Mesenchymal stem cell (in vitro differentiated cells and primary cell): ENCODE measurements at regions not wholly inside any gene's neighbourhood (a gene's known extent, or its start where the extent isn't known, plus 50 kb on each side); places are given as distances from the start of the nearest gene placed in this dataset.

Experiments
- DNase-seq: peaks from one replicate; pipeline ENCODE4 v3.0.0-alpha.2; 2013
- H2AFZ ChIP-seq: one replicate; pipeline ENCODE4 v1.6.1; 2013; ENCODE audit warnings: low read depth, mild to moderate bottlenecking, control low read depth, inconsistent platforms, low read length, moderate library complexity
- H2AK5ac ChIP-seq: 2 replicates; pipeline ENCODE4 v1.6.1; 2013; ENCODE audit warnings: low read length, moderate library complexity, mild to moderate bottlenecking, inconsistent platforms; ENCODE audit not compliant: severe bottlenecking
- H2BK120ac ChIP-seq: one replicate; pipeline ENCODE4 v1.6.1; 2013; ENCODE audit warnings: low read depth, mild to moderate bottlenecking, inconsistent platforms, low read length, moderate library complexity
- H2BK12ac ChIP-seq, 2 experiments: one replicate each; pipeline ENCODE4 v1.6.1; 2013; ENCODE audit warnings: inconsistent platforms in 2 of 2, low read length in 2 of 2, mild to moderate bottlenecking in 2 of 2, moderate library complexity in 2 of 2, control low read depth in 1 of 2
- H2BK15ac ChIP-seq: one replicate; pipeline ENCODE4 v1.6.1; 2013; ENCODE audit warnings: mild to moderate bottlenecking, low read depth, inconsistent platforms; ENCODE audit not compliant: poor library complexity, severe bottlenecking
- H2BK5ac ChIP-seq: 2 replicates; pipeline ENCODE4 v1.6.1; 2013; ENCODE audit warnings: low read depth, mild to moderate bottlenecking, low read length, control low read depth, inconsistent platforms; ENCODE audit not compliant: poor library complexity, severe bottlenecking
- H3K14ac ChIP-seq, 2 experiments: one replicate each; pipeline ENCODE4 v1.6.1; 2013; ENCODE audit warnings: inconsistent platforms in 2 of 2, low read length in 2 of 2, control low read depth in 1 of 2, mild to moderate bottlenecking in 1 of 2, moderate library complexity in 1 of 2
- H3K18ac ChIP-seq, 2 experiments: one replicate each; pipeline ENCODE4 v1.6.1; 2013; ENCODE audit warnings: inconsistent platforms in 2 of 2, low read length in 2 of 2, control low read depth in 1 of 2, low read depth in 1 of 2, mild to moderate bottlenecking in 1 of 2
- H3K23ac ChIP-seq, 2 experiments: one replicate each; pipeline ENCODE4 v1.6.1; 2013; ENCODE audit warnings: inconsistent platforms in 2 of 2, low read length in 2 of 2, mild to moderate bottlenecking in 2 of 2, moderate library complexity in 2 of 2, control low read depth in 1 of 2
- H3K27ac ChIP-seq: 2 replicates; pipeline ENCODE4 v1.5.1; 2013; ENCODE audit warnings: mild to moderate bottlenecking, moderate library complexity, low read length, control low read depth, inconsistent platforms; ENCODE audit not compliant: poor library complexity, severe bottlenecking
- H3K27me3 ChIP-seq, 2 experiments: 2 replicates each; pipeline versions ENCODE4 v1.6.1 to v1.7.0; 2013; ENCODE audit warnings: low read length in 2 of 2, mild to moderate bottlenecking in 2 of 2, moderate library complexity in 2 of 2, control low read depth in 1 of 2, inconsistent platforms in 1 of 2; ENCODE audit not compliant: control insufficient read depth in 1 of 2, insufficient read depth in 1 of 2
- H3K36me3 ChIP-seq, 2 experiments: 2 replicates each; pipeline versions ENCODE4 v1.6.1 to v1.7.0; 2013; ENCODE audit warnings: low read length in 2 of 2, control low read depth in 1 of 2, inconsistent platforms in 1 of 2, low read depth in 1 of 2, mild to moderate bottlenecking in 1 of 2; ENCODE audit not compliant: insufficient read depth in 2 of 2, control insufficient read depth in 1 of 2
- H3K4ac ChIP-seq, 2 experiments: one replicate each; pipeline ENCODE4 v1.6.1; 2013; ENCODE audit warnings: inconsistent platforms in 2 of 2, low read length in 2 of 2, mild to moderate bottlenecking in 2 of 2, moderate library complexity in 2 of 2, control low read depth in 1 of 2, low read depth in 1 of 2
- H3K4me1 ChIP-seq: 2 replicates; pipeline ENCODE4 v1.6.1; 2013; ENCODE audit warnings: low read depth, low read length, control low read depth; ENCODE audit not compliant: control insufficient read depth, insufficient read depth
- H3K4me2 ChIP-seq: 2 replicates; pipeline ENCODE4 v1.6.1; 2013; ENCODE audit warnings: low read length, mild to moderate bottlenecking, inconsistent platforms; ENCODE audit not compliant: poor library complexity, severe bottlenecking
- H3K4me3 ChIP-seq, 2 experiments: 2 replicates each; pipeline versions ENCODE4 v1.5.1 to v1.7.0; 2013; ENCODE audit warnings: low read length in 2 of 2, mild to moderate bottlenecking in 2 of 2, control low read depth in 1 of 2, low read depth in 1 of 2; ENCODE audit not compliant: insufficient read depth in 1 of 2
- H3K79me1 ChIP-seq: replicated peaks from 2 replicates; pipeline ENCODE4 v1.6.1; 2013; ENCODE audit warnings: mild to moderate bottlenecking, control low read depth, low read length, inconsistent platforms; ENCODE audit not compliant: poor library complexity, severe bottlenecking
- H3K9ac ChIP-seq: 2 replicates; pipeline ENCODE4 v1.7.0; 2013; ENCODE audit warnings: mild to moderate bottlenecking, low read length, moderate library complexity
- H3K9me3 ChIP-seq: 2 replicates; pipeline ENCODE4 v1.7.0; 2013; ENCODE audit warnings: mild to moderate bottlenecking, low read length; ENCODE audit not compliant: control insufficient read depth
- H4K8ac ChIP-seq: one replicate; pipeline ENCODE4 v1.6.1; 2013; ENCODE audit warnings: inconsistent platforms, mild to moderate bottlenecking, low read length, moderate library complexity
- H4K91ac ChIP-seq: one replicate; pipeline ENCODE4 v1.6.1; 2013; ENCODE audit warnings: mild to moderate bottlenecking, low read length, inconsistent platforms
- WGBS: methylation state at CpG from one replicate; pipeline ENCODE4 v1.1.7; 2013; ENCODE audit warnings: mixed read lengths; 5-methylcytosine and 5-hydroxymethylcytosine counted together

GRCh38 chr4:54986095-54986846, 139.1 kb downstream of the KDR start:
- H2AFZ ChIP-seq = no peak overlapping the region
- no peak for DNase-seq
- H2BK12ac ChIP-seq = no peak overlapping the region
- no peak overlapping the region for H3K18ac ChIP-seq
- H2BK5ac ChIP-seq = no peak overlapping the region
- no peak overlapping the region for H3K4me2 ChIP-seq
- H3K27me3 ChIP-seq = no peaks in the 10 kb centered on the region
- no peak overlapping the region for H3K14ac ChIP-seq
- peaks cover 38% of the 10 kb centered on the region for H3K9me3 ChIP-seq
- H3K4me1 ChIP-seq = no peaks in the 10 kb centered on the region
- H3K4me3 ChIP-seq = no peak overlapping the region
- peak overlapping the region; percentile 15 for H4K91ac ChIP-seq
- no peak overlapping the region for H3K4ac ChIP-seq
- H2BK120ac ChIP-seq = no peak overlapping the region
- H2BK15ac ChIP-seq = no peak overlapping the region
- H3K79me1 ChIP-seq = no peaks in the 10 kb centered on the region
- H4K8ac ChIP-seq = no peak overlapping the region
- no peak overlapping the region for H3K9ac ChIP-seq
- H3K27ac ChIP-seq = no peak overlapping the region
- H2AK5ac ChIP-seq = no peak overlapping the region
- WGBS = 65% methylated on average over 5 of the region's 5 CpGs
- H3K36me3 ChIP-seq = no peaks in the 10 kb centered on the region
- H3K23ac ChIP-seq = peak overlapping the region in 1 of 2 experiments; percentile 89

GRCh38 chr4:54976682-54977081, 148.7 kb downstream of the KDR start:
- Histone ChIP-seq H2BK15ac (no peak overlapping the region), H3K23ac (no peak overlapping the region), H4K91ac (no peak overlapping the region), H3K4me2 (no peak overlapping the region), H2AFZ (no peak overlapping the region), H3K4ac (no peak overlapping the region), H2AK5ac (no peak overlapping the region), H3K18ac (no peak overlapping the region), H3K14ac (no peak overlapping the region), H4K8ac (no peak overlapping the region), H3K9me3 (peaks cover 6% of the 10 kb centered on the region), H2BK12ac (no peak overlapping the region), H3K27ac (no peak overlapping the region), H3K79me1 (no peaks in the 10 kb centered on the region), H3K9ac (no peak overlapping the region), H3K4me3 (no peak overlapping the region), H2BK120ac (no peak overlapping the region), H3K27me3 (peaks cover 4 to 30% of the 10 kb centered on the region in 2 experiments), H2BK5ac (no peak overlapping the region), H3K36me3 (no peaks in the 10 kb centered on the region), H3K4me1 (no peaks in the 10 kb centered on the region)
- DNase-seq = no peak
- WGBS = 67% methylated on average over 4 of the region's 4 CpGs

GRCh38 chr4:54976031-54976430, 149.4 kb downstream of the KDR start:
- no peak overlapping the region for H2AK5ac ChIP-seq
- WGBS = no CpG with 5 or more reads among the region's 3 CpGs
- H3K14ac ChIP-seq = no peak overlapping the region
- H3K18ac ChIP-seq = no peak overlapping the region
- DNase-seq = no peak
- H3K23ac ChIP-seq = no peak overlapping the region
- no peak overlapping the region for H2BK5ac ChIP-seq
- H3K4ac ChIP-seq = no peak overlapping the region
- no peak overlapping the region for H2BK12ac ChIP-seq
- no peak overlapping the region for H2AFZ ChIP-seq
- H3K9ac ChIP-seq = no peak overlapping the region
- H2BK15ac ChIP-seq = no peak overlapping the region
- no peak overlapping the region for H4K8ac ChIP-seq
- H3K9me3 ChIP-seq = peaks cover 6% of the 10 kb centered on the region
- H3K4me2 ChIP-seq = no peak overlapping the region
- peaks cover 4 to 31% of the 10 kb centered on the region in 2 experiments for H3K27me3 ChIP-seq
- no peaks in the 10 kb centered on the region for H3K4me1 ChIP-seq
- H3K36me3 ChIP-seq = no peaks in the 10 kb centered on the region
- H4K91ac ChIP-seq = no peak overlapping the region
- no peak overlapping the region for H3K27ac ChIP-seq
- no peaks in the 10 kb centered on the region for H3K79me1 ChIP-seq
- no peak overlapping the region for H3K4me3 ChIP-seq
- H2BK120ac ChIP-seq = no peak overlapping the region

- no peak overlapping the region for H2BK15ac ChIP-seq
- H3K27ac ChIP-seq = no peak overlapping the region
- no peak overlapping the region for H3K4ac ChIP-seq
- no peak overlapping the region for H2AK5ac ChIP-seq
- no peak overlapping the region for H3K9ac ChIP-seq
- H3K4me3 ChIP-seq = no peak overlapping the region
- no peaks in the 10 kb centered on the region for H3K36me3 ChIP-seq
- H3K79me1 ChIP-seq = no peaks in the 10 kb centered on the region
- H3K18ac ChIP-seq = no peak overlapping the region
- H3K4me1 ChIP-seq = no peaks in the 10 kb centered on the region
- H2BK120ac ChIP-seq = no peak overlapping the region
- H3K14ac ChIP-seq = no peak overlapping the region
- H4K8ac ChIP-seq = no peak overlapping the region
- no peak for DNase-seq
- peaks cover 4 to 37% of the 10 kb centered on the region in 2 experiments for H3K27me3 ChIP-seq
- H3K4me2 ChIP-seq = no peak overlapping the region
- H2BK12ac ChIP-seq = no peak overlapping the region
- no peak overlapping the region for H3K23ac ChIP-seq
- H2AFZ ChIP-seq = no peak overlapping the region
- no peaks in the 10 kb centered on the region for H3K9me3 ChIP-seq
- 90% methylated on average over 1 of the region's 1 CpG for WGBS
- no peak overlapping the region for H2BK5ac ChIP-seq
- H4K91ac ChIP-seq = no peak overlapping the region
Measured at GRCh38 chr4:54973784-54974183, 151.6 kb downstream of the KDR start.
